ENCODE measurements at regions not wholly inside any gene's neighbourhood (a gene's known extent, or its start where the extent isn't known, plus 50 kb on each side); places are given as distances from the start of the nearest gene placed in this dataset.

DNA sequence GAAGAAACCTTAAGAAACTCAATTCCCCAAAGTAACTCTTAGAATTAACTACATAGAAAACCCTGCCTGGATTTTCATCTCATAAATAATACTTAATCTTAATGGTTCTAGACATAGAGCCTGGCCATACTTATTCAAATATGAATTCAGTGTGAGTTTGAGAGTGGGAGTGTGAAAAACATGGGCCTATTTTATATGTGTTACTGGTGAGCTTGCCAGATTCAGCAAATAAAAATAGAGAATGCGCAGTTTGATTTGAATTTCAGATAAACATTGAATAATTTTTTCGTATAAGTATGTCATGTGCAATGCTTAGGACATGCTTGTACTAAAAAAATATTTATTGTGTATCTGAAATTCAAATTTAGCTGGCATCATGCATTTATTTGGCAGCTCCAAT lies 473.9 kb upstream of the FZD8 start (continued):
- no peak for TF ChIP-seq STAT3 (IDR thresholded peaks at IDR 0.05; ENCODE audit: low read depth, low read length)
- TF ChIP-seq ZNF274 (IDR thresholded peaks at IDR 0.05; ENCODE audit: insufficient read depth, insufficient read length) = no peak
- TF ChIP-seq SIX5 (IDR thresholded peaks at IDR 0.05; ENCODE audit: low read depth, low read length, severe bottlenecking) = no peak
- TF ChIP-seq NBN (IDR thresholded peaks at IDR 0.05) = no peak
- no peak for TF ChIP-seq NFYB (IDR thresholded peaks at IDR 0.05; ENCODE audit: insufficient read depth, low read depth, low read length)

DNA sequence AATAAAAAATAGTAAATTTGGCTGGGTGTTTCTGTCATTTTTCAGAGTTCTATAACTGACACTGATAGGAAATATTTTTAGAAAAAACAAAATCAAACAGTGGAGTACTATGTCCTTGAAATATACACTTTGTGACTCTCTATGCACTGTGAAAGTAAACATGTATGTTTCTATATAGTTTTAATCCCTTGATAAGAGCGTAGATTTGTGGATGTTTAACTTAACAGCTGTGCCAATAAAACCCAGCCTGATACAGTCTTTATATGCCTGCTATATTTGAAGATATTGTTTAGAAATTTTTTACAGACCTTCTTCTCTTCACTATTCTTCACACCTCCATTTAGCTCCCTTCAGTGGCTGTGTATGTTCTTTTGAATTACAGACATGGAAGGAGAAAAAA lies 473.3 kb upstream of the FZD8 start:
- BruUV-seq (replicated peaks) = no TSS peak
- no peak for ATAC-seq
- H3K27ac ChIP-seq (ENCODE audit: control insufficient read depth, insufficient read depth) = no peak overlapping the region
- no peaks in the 10 kb centered on the region for H3K36me3 ChIP-seq (ENCODE audit: control insufficient read depth in 2 of 2, insufficient read depth in 2 of 2, low read length in 1 of 2)
- no peak overlapping the region for H2AFZ ChIP-seq (ENCODE audit: control insufficient read depth, low read depth, low read length)
- H3K9ac ChIP-seq (ENCODE audit: control insufficient read depth, insufficient read depth, low read length) = no peak overlapping the region
- POLR2A ChIA-PET = no interaction called here
- H3K4me1 ChIP-seq (ENCODE audit: control insufficient read depth, insufficient read depth, low read length) = no peaks in the 10 kb centered on the region
- H4K20me1 ChIP-seq (ENCODE audit: control insufficient read depth, insufficient read depth) = no peaks in the 10 kb centered on the region
- no peak overlapping the region for H3K4me2 ChIP-seq (ENCODE audit: control insufficient read depth, insufficient read depth)
- DNase-seq (ENCODE audit: low read depth, low spot score) = no peak
- no peaks in the 10 kb centered on the region for H3K27me3 ChIP-seq (replicated peaks in 1 of 2; ENCODE audit: control insufficient read depth in 2 of 2, insufficient read depth in 2 of 2, low read length in 1 of 2)
- H3K9me3 ChIP-seq (replicated peaks; ENCODE audit: control insufficient read depth, insufficient read depth, low read length) = no peaks in the 10 kb centered on the region
- RAD21 ChIA-PET (ENCODE audit: unreplicated experiment) = no interaction called here
- H3K4me3 ChIP-seq = no peak overlapping the region
- in situ Hi-C loops (cut with MboI) = no loop called here
- FAIRE-seq = no peak
- H3K79me2 ChIP-seq (ENCODE audit: control insufficient read depth, insufficient read depth, low read length) = no peaks in the 10 kb centered on the region
- 0% methylated on average over 1 of the region's 1 CpG for WGBS (ENCODE audit: insufficient coverage, insufficient replicate concordance, low lambda C conversion rate, missing lambda C conversion rate)
- SMC1A ChIA-PET (ENCODE audit: uncharacterized antibody, unreplicated experiment) = no interaction called here
- intact Hi-C loops (cut with micrococcal nuclease; ENCODE audit: unreplicated experiment) = no loop called here
- CTCF ChIA-PET = no interaction called here
- TF ChIP-seq CHD1 (IDR thresholded peaks at IDR 0.05; ENCODE audit: low read depth, low read length) (no peak), RUNX3 (IDR thresholded peaks at IDR 0.05; ENCODE audit: low read length) (no peak), HDGF (IDR thresholded peaks at IDR 0.05) (no peak), WRNIP1 (IDR thresholded peaks at IDR 0.05; ENCODE audit: borderline replicate concordance, low read depth, low read length) (no peak), IKZF1 (conservative IDR thresholded peaks at IDR 0.05) (no peak), GATAD2B (conservative IDR thresholded peaks at IDR 0.05; ENCODE audit: low read depth) (no peak), RELA (IDR thresholded peaks at IDR 0.05; ENCODE audit: borderline replicate concordance, partially characterized antibody) (no peak), CHD2 (IDR thresholded peaks at IDR 0.05; ENCODE audit: borderline replicate concordance, low read depth, low read length) (no peak), NR2C2 (IDR thresholded peaks at IDR 0.05; ENCODE audit: borderline replicate concordance, control insufficient read depth, insufficient read length, low read depth) (no peak), TARDBP (IDR thresholded peaks at IDR 0.05; ENCODE audit: borderline replicate concordance) (no peak), RFX5 (IDR thresholded peaks at IDR 0.05; ENCODE audit: low read depth, low read length) (no peak), CEBPB (IDR thresholded peaks at IDR 0.05; ENCODE audit: borderline replicate concordance in 1 of 2, low read depth in 2 of 2, low read length in 2 of 2) (no peak)
- TF ChIP-seq, protein P1, sequence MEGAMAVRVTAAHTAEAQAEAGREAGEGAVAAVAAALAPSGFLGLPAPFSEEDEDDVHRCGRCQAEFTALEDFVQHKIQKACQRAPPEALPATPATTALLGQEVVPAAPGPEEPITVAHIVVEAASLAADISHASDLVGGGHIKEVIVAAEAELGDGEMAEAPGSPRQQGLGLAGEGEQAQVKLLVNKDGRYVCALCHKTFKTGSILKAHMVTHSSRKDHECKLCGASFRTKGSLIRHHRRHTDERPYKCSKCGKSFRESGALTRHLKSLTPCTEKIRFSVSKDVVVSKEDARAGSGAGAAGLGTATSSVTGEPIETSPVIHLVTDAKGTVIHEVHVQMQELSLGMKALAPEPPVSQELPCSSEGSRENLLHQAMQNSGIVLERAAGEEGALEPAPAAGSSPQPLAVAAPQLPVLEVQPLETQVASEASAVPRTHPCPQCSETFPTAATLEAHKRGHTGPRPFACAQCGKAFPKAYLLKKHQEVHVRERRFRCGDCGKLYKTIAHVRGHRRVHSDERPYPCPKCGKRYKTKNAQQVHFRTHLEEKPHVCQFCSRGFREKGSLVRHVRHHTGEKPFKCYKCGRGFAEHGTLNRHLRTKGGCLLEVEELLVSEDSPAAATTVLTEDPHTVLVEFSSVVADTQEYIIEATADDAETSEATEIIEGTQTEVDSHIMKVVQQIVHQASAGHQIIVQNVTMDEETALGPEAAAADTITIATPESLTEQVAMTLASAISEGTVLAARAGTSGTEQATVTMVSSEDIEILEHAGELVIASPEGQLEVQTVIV (IDR thresholded peaks at IDR 0.05; ENCODE audit: borderline replicate concordance, partially characterized antibody) = no peak
- TF ChIP-seq, protein P2, sequence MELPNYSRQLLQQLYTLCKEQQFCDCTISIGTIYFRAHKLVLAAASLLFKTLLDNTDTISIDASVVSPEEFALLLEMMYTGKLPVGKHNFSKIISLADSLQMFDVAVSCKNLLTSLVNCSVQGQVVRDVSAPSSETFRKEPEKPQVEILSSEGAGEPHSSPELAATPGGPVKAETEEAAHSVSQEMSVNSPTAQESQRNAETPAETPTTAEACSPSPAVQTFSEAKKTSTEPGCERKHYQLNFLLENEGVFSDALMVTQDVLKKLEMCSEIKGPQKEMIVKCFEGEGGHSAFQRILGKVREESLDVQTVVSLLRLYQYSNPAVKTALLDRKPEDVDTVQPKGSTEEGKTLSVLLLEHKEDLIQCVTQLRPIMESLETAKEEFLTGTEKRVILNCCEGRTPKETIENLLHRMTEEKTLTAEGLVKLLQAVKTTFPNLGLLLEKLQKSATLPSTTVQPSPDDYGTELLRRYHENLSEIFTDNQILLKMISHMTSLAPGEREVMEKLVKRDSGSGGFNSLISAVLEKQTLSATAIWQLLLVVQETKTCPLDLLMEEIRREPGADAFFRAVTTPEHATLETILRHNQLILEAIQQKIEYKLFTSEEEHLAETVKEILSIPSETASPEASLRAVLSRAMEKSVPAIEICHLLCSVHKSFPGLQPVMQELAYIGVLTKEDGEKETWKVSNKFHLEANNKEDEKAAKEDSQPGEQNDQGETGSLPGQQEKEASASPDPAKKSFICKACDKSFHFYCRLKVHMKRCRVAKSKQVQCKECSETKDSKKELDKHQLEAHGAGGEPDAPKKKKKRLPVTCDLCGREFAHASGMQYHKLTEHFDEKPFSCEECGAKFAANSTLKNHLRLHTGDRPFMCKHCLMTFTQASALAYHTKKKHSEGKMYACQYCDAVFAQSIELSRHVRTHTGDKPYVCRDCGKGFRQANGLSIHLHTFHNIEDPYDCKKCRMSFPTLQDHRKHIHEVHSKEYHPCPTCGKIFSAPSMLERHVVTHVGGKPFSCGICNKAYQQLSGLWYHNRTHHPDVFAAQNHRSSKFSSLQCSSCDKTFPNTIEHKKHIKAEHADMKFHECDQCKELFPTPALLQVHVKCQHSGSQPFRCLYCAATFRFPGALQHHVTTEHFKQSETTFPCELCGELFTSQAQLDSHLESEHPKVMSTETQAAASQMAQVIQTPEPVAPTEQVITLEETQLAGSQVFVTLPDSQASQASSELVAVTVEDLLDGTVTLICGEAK (IDR thresholded peaks at IDR 0.05; ENCODE audit: borderline replicate concordance) = no peak
